ENCODE measurements at regions not wholly inside any gene's neighbourhood (a gene's known extent, or its start where the extent isn't known, plus 50 kb on each side); places are given as distances from the start of the nearest gene placed in this dataset.

DNA sequence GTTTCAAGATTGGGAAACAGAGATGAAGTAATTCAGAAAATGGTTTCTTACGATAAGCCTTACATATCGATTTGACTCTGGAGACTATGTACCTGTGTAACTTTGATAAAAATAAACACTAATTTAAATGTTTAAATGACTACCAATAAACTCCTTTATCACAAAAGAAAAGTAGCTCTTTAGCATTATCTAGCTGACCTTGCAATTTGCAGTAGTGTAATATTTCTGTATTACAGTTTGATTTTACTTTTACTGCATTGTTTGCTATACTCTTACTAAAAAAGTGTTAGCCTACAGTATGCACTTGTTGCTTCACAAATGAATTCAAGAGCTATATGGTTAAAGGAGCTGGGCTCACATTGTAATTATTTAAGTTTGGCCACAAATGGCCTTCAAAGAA is 77.8 kb upstream of the ZNF804B start:
- no peak overlapping the region for H3K27ac ChIP-seq
- TF ChIP-seq CTCF (conservative IDR thresholded peaks at IDR 0.05) (no peak), ZFX (IDR thresholded peaks at IDR 0.05) (no peak)

GRCh38 chr7:88670536-88670935 is 89.0 kb upstream of the ZNF804B start:
- no peak overlapping the region for H3K27ac ChIP-seq
- TF ChIP-seq CTCF (conservative IDR thresholded peaks at IDR 0.05) (no peak), ZFX (IDR thresholded peaks at IDR 0.05) (no peak)

DNA sequence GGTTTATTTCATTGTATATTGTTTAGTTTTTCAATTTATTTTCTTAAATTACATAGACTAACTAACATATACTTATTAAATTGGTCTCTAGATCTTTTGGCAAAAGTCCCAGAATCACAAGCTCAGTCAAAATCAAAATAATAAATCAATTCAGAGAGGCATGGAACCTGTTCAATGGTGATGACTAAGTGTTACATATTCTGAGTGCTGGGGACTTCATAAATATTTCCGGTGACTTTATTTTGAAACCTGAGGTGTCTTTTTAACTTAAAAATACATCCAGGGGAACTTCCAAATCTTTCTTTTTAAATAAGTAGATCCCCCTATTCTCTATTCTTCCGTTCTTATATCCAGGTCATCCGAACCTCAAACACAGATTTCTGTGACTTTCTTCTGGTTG is 89.6 kb upstream of the ZNF804B start:
- H3K27ac ChIP-seq = no peak overlapping the region
- TF ChIP-seq ZFX (IDR thresholded peaks at IDR 0.05) = no peak
- TF ChIP-seq CTCF (conservative IDR thresholded peaks at IDR 0.05) = no peak

GRCh38 chr7:88668591-88668990 is 90.9 kb upstream of the ZNF804B start:
- no peak for TF ChIP-seq CTCF (conservative IDR thresholded peaks at IDR 0.05)
- TF ChIP-seq ZFX (IDR thresholded peaks at IDR 0.05) = no peak
- no peak overlapping the region for H3K27ac ChIP-seq

GRCh38 chr7:88666626-88667025 is 92.9 kb upstream of the ZNF804B start:
- H3K27ac ChIP-seq = no peak overlapping the region
- no peak for TF ChIP-seq ZFX (IDR thresholded peaks at IDR 0.05)
- no peak for TF ChIP-seq CTCF (conservative IDR thresholded peaks at IDR 0.05)

- TF ChIP-seq CTCF (conservative IDR thresholded peaks at IDR 0.05) (no peak), ZFX (IDR thresholded peaks at IDR 0.05) (no peak)
- no peak overlapping the region for H3K27ac ChIP-seq
These were observed 93.5 kb upstream of the ZNF804B start for GRCh38 chr7:88665892-88666514.

DNA sequence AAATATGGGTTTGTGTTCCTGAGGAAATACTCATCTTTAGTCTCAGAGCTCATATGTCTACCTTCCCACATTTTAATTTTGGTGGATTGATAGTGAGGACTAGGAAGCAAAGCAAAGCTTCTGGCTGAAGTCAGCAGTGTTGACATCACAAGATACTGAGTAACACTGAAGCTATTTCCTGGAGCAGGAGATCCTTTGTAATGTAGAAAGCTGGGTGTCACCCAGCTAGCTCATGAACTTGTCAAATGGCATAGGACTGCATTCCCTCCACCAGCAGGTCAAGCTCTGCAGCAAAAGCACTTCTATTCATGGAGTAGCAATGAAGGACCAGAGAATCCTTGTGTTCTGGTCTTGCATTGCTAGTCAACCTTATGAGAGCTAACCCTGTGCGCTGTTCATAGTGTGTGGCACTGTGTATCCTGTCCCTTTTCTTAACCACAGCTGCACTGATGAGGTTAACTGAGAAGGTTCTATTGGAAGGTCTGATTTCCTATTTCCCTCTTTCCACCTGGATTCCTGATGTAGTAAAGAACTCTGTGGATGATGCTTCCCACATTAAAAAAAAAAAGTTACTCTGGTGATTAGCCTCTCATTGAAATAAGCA is 94.8 kb upstream of the ZNF804B start:
- no peak overlapping the region for H3K27ac ChIP-seq
- TF ChIP-seq CTCF (conservative IDR thresholded peaks at IDR 0.05) (no peak), ZFX (IDR thresholded peaks at IDR 0.05) (no peak)
